GM23248 (cell line): ENCODE measurements at regions not wholly inside any gene's neighbourhood (a gene's known extent, or its start where the extent isn't known, plus 50 kb on each side); places are given as distances from the start of the nearest gene placed in this dataset.

Experiments
- EZH2 ChIP-seq: fragments of 200-600 bp; sonication (generic); IDR thresholded peaks from 2 replicates; pipeline ENCODE4 v1.6.1; 2018; ENCODE audit warnings: antibody characterized with exemption, mild to moderate bottlenecking; ENCODE audit not compliant: insufficient read depth, poor library complexity, severe bottlenecking
- EZH2phosphoT487 ChIP-seq: fragments of 200-600 bp; sonication (generic); IDR thresholded peaks from 2 replicates; pipeline ENCODE4 v1.6.1; 2018; ENCODE audit warnings: antibody characterized with exemption, moderate library complexity, mild to moderate bottlenecking, low read depth; ENCODE audit not compliant: insufficient read depth

DNA sequence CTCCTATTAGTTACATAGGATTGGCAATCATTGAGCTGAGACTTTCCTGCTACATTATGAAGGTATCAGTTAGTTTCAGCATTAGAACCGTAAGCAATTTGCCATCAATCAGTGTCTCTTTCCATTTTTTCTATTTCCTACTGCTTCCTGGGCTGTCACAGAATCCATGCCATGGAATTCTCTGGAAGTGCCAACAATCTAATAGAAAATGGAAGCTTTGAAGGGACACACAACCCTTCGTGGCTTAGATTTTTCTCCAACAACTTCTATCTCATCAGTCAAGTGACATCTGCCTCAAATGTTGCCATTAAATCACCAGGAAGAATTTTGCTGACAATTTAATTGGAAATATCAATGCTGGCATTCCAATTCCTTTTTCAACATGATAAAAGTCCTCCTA, 183.5 kb upstream of the PARD3B start:
- TF ChIP-seq EZH2phosphoT487: no peak
- TF ChIP-seq EZH2: no peak
